ENCODE measurements at regions not wholly inside any gene's neighbourhood (a gene's known extent, or its start where the extent isn't known, plus 50 kb on each side); places are given as distances from the start of the nearest gene placed in this dataset.

- TF ChIP-seq CTCF (IDR thresholded peaks at IDR 0.05; ENCODE audit: control insufficient read depth, extremely low read depth, insufficient read depth) = no peak
- H3K4me3 ChIP-seq (ENCODE audit: low read depth, low read length) = no peak overlapping the region
- no peak for DNase-seq (ENCODE audit: low read depth)
These were observed 219.6 kb upstream of the TMTC1 start for GRCh38 chr12:30003321-30003720.

- no peak overlapping the region for H3K4me3 ChIP-seq (ENCODE audit: low read depth, low read length)
- no peak for DNase-seq (ENCODE audit: low read depth)
- TF ChIP-seq CTCF (IDR thresholded peaks at IDR 0.05; ENCODE audit: control insufficient read depth, extremely low read depth, insufficient read depth) = no peak
These were observed 218.9 kb upstream of the TMTC1 start for GRCh38 chr12:30002677-30003076.

GRCh38 chr12:30000401-30000800, 216.7 kb upstream of the TMTC1 start:
- no peak for TF ChIP-seq CTCF (IDR thresholded peaks at IDR 0.05; ENCODE audit: control insufficient read depth, extremely low read depth, insufficient read depth)
- no peak for DNase-seq (ENCODE audit: low read depth)
- H3K4me3 ChIP-seq (ENCODE audit: low read depth, low read length) = no peak overlapping the region

- no peak overlapping the region for H3K4me3 ChIP-seq (ENCODE audit: low read depth, low read length)
- TF ChIP-seq CTCF (IDR thresholded peaks at IDR 0.05; ENCODE audit: control insufficient read depth, extremely low read depth, insufficient read depth) = no peak
- DNase-seq (ENCODE audit: low read depth) = no peak
These were observed 213.3 kb upstream of the TMTC1 start for GRCh38 chr12:29996993-29997392.

- DNase-seq (ENCODE audit: low read depth) = no peak
- no peak overlapping the region for H3K4me3 ChIP-seq (ENCODE audit: low read depth, low read length)
- TF ChIP-seq CTCF (IDR thresholded peaks at IDR 0.05; ENCODE audit: control insufficient read depth, extremely low read depth, insufficient read depth) = no peak
These were observed 208.6 kb upstream of the TMTC1 start for GRCh38 chr12:29992366-29992765.

GRCh38 chr12:29991924-29992323, 208.2 kb upstream of the TMTC1 start:
- TF ChIP-seq CTCF (IDR thresholded peaks at IDR 0.05; ENCODE audit: control insufficient read depth, extremely low read depth, insufficient read depth) = no peak
- no peak overlapping the region for H3K4me3 ChIP-seq (ENCODE audit: low read depth, low read length)
- no peak for DNase-seq (ENCODE audit: low read depth)

GRCh38 chr12:29990971-29991370, 207.2 kb upstream of the TMTC1 start:
- no peak for TF ChIP-seq CTCF (IDR thresholded peaks at IDR 0.05; ENCODE audit: control insufficient read depth, extremely low read depth, insufficient read depth)
- H3K4me3 ChIP-seq (ENCODE audit: low read depth, low read length) = no peak overlapping the region
- DNase-seq (ENCODE audit: low read depth) = no peak

Measured in LNCaP clone FGC (cell line).